Gastroesophageal sphincter (tissue), 4 donors: ENCODE measurements at regions not wholly inside any gene's neighbourhood (a gene's known extent, or its start where the extent isn't known, plus 50 kb on each side); places are given as distances from the start of the nearest gene placed in this dataset.

ENCODE experiments used
- ATAC-seq: fragments of 150-250 bp; one replicate; pipeline ENCODE4 v1.9.1; 2016; ENCODE audit warnings: mild to moderate bottlenecking, moderate library complexity
- H3K27ac ChIP-seq, 4 donors: fragments of 200-600 bp; sonication (generic) in 3 of 4; 1 replicate in 3 of 4; 2 replicates in 1 of 4; pipeline ENCODE4 v1.5.1; 2016 to 2019
- H3K27me3 ChIP-seq: fragments of 200-600 bp; sonication (generic); one replicate; pipeline ENCODE4 v1.5.1; 2019
- H3K36me3 ChIP-seq, 2 donors: fragments of 200-600 bp; sonication (generic); one replicate each; pipeline ENCODE4 v1.5.1; 2019; ENCODE audit warnings: control low read depth in 1 of 2
- H3K4me1 ChIP-seq, 3 donors: fragments of 200-600 bp; sonication (generic); 1 replicate in 2 of 3; 2 replicates in 1 of 3; pipeline ENCODE4 v1.5.1; 2016 to 2019; ENCODE audit warnings: control low read depth in 2 of 3
- H3K4me3 ChIP-seq, 2 donors: fragments of 200-600 bp; sonication (generic); one replicate each; pipeline ENCODE4 v1.5.1; 2019; ENCODE audit warnings: mild to moderate bottlenecking in 1 of 2, moderate library complexity in 1 of 2
- H3K9me3 ChIP-seq, 3 donors: fragments of 200-600 bp; sonication (generic); one replicate each; pipeline ENCODE4 v1.5.1; 2017 to 2019; ENCODE audit warnings: control low read depth in 2 of 3
- EP300 ChIP-seq: sonication (generic); formaldehyde crosslinking; IDR thresholded peaks from one replicate; pipeline ENCODE4 v1.6.1; 2017; ENCODE audit warnings: antibody characterized with exemption, mild to moderate bottlenecking
- POLR2A ChIP-seq, 2 donors: fragments of 450-650 bp; IDR thresholded peaks; one replicate each; pipeline ENCODE4 v1.6.1; 2017; ENCODE audit warnings: antibody characterized with exemption in 2 of 2, mild to moderate bottlenecking in 2 of 2, moderate library complexity in 1 of 2
- POLR2AphosphoS5 ChIP-seq: sonication (generic); formaldehyde crosslinking; IDR thresholded peaks from one replicate; pipeline ENCODE4 v1.6.1; 2017; ENCODE audit warnings: antibody characterized with exemption
- WGBS, 2 donors: methylation state at CpG; one replicate each; pipeline ENCODE4 v1.1.5; 2018; ENCODE audit warnings: low coverage in 1 of 2; 5-methylcytosine and 5-hydroxymethylcytosine counted together
- small RNA-seq, 4 donors: library from RNA; depleted of rRNA; stranded (forward); fragments of <200 nt; gene quantifications; one replicate each; pipeline ENCODE3, GENCODE V24; 2016
- TF ChIP-seq, protein P1 (sequence below), 4 experiments: fragments of 200-600 bp in 2 of 4; fragments of 450-650 bp in 2 of 4; sonication (generic) in 1 of 4; IDR thresholded peaks; one replicate each; pipeline ENCODE4 v1.5.1; 2017 to 2019; ENCODE audit warnings: antibody characterized with exemption in 4 of 4, mild to moderate bottlenecking in 2 of 4, moderate library complexity in 2 of 4

GRCh38 chr3:66938338-66938963, 59.7 kb upstream of the KBTBD8 start:
- ATAC-seq = no peak
- Histone ChIP-seq H3K4me1 (no peaks in the 10 kb centered on the region), H3K27ac (no peak overlapping the region), H3K36me3 (no peaks in the 10 kb centered on the region), H3K4me3 (no peak overlapping the region), H3K27me3 (peaks cover 3% of the 10 kb centered on the region), H3K9me3 (no peaks in the 10 kb centered on the region)
- WGBS, 2 donors = 12 to 34% methylated on average over 4 to 5 of the region's 5 CpGs
- no peak for TF ChIP-seq POLR2A (IDR thresholded peaks at IDR 0.05)
- TF ChIP-seq, protein P1, sequence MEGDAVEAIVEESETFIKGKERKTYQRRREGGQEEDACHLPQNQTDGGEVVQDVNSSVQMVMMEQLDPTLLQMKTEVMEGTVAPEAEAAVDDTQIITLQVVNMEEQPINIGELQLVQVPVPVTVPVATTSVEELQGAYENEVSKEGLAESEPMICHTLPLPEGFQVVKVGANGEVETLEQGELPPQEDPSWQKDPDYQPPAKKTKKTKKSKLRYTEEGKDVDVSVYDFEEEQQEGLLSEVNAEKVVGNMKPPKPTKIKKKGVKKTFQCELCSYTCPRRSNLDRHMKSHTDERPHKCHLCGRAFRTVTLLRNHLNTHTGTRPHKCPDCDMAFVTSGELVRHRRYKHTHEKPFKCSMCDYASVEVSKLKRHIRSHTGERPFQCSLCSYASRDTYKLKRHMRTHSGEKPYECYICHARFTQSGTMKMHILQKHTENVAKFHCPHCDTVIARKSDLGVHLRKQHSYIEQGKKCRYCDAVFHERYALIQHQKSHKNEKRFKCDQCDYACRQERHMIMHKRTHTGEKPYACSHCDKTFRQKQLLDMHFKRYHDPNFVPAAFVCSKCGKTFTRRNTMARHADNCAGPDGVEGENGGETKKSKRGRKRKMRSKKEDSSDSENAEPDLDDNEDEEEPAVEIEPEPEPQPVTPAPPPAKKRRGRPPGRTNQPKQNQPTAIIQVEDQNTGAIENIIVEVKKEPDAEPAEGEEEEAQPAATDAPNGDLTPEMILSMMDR (IDR thresholded peaks at IDR 0.05) = peak; percentile 26 to 75 (median 36)

DNA sequence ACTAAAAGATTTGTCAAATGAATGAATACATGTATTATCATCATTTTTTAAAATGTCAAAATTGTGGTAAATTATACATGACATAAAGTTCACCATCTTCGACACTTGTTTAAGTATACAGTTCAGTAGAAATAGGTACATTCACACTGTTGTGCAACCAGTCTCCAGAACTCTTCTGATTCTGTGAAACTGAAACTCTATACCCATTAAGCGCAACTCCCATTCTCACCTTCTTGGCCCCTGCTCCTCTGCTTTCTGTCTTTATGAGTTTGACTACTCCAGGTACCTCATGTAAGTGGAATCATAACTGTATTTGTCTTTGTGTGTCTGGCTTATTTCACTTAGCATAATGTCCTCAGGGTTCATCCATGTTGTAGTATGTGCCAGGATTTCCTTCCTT, 50.1 kb upstream of the KBTBD8 start:
- Histone ChIP-seq H3K36me3 (no peaks in the 10 kb centered on the region), H3K27me3 (peaks cover 4% of the 10 kb centered on the region), H3K9me3 (no peaks in the 10 kb centered on the region), H3K27ac (no peak overlapping the region), H3K4me1 (no peaks in the 10 kb centered on the region), H3K4me3 (no peak overlapping the region)
- 69 to 76% methylated on average over 2 of the region's 2 CpGs for WGBS, 2 donors
- no peak for TF ChIP-seq EP300
- no peak for TF ChIP-seq POLR2A (IDR thresholded peaks at IDR 0.05)
- TF ChIP-seq, protein P1 (IDR thresholded peaks at IDR 0.05) = no peak
- no peak for TF ChIP-seq POLR2AphosphoS5
- ATAC-seq = no peak

Small RNAs in the stretch of these regions (small RNA-seq; reads per million reads assigned to genes)
- gene RPL21P41 = 0 reads per million in 4 donors
